HepG2 (cell line): ENCODE measurements at regions not wholly inside any gene's neighbourhood (a gene's known extent, or its start where the extent isn't known, plus 50 kb on each side); places are given as distances from the start of the nearest gene placed in this dataset.

ENCODE experiments used
- HNRNPUL1 ChIP-seq: fragments of 200-400 bp; formaldehyde crosslinking; IDR thresholded peaks from 2 replicates; pipeline ENCODE4 v1.6.1; 2017; ENCODE audit warnings: low read depth, mild to moderate bottlenecking, low read length, moderate library complexity
- RNF2 ChIP-seq: fragments of 450-650 bp; conservative IDR thresholded peaks from 2 replicates; pipeline ENCODE4 v1.6.1; 2016; ENCODE audit warnings: low read depth
- TSC22D2 ChIP-seq: sonication (generic); formaldehyde crosslinking; IDR thresholded peaks from 2 replicates; pipeline ENCODE4 v1.5.1; 2020; ENCODE audit warnings: missing genetic modification reagents, mild to moderate bottlenecking, borderline replicate concordance
- ZNF24 ChIP-seq: fragments of 450-650 bp; IDR thresholded peaks from 2 replicates; pipeline ENCODE4 v1.6.1; 2017; ENCODE audit warnings: antibody characterized with exemption, mild to moderate bottlenecking
- TF ChIP-seq, protein P1 (sequence below): sonication (generic); formaldehyde crosslinking; IDR thresholded peaks from 2 replicates; pipeline ENCODE4 v1.4.0; 2020; ENCODE audit warnings: low read depth, mild to moderate bottlenecking, missing genetic modification reagents
- TF ChIP-seq, protein P2 (sequence below): sonication (generic); formaldehyde crosslinking; IDR thresholded peaks from 2 replicates; pipeline ENCODE4 v1.5.1; 2020; ENCODE audit warnings: mild to moderate bottlenecking, missing genetic modification reagents

DNA sequence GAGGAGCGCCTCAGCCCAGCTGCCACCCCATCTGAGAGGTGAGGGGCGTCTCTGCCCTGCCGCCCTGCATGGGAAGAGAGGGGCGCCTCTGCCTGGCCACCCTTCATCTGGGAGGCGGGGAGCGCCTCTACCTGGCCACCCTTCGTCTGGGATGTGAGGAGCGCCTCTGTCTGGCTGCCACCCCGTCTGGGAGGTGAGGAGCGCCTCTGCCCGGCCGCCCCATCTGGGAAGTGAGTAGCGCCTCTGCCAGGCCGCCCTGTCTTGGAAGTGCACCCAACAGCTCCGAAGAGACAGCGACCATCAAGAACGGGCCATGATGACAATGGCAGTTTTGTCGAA lies 114.4 kb upstream of the CES5A start:
- TF ChIP-seq HNRNPUL1 (no peak), RNF2 (no peak), TSC22D2 (no peak), ZNF24 (no peak)
- TF ChIP-seq, protein P1, sequence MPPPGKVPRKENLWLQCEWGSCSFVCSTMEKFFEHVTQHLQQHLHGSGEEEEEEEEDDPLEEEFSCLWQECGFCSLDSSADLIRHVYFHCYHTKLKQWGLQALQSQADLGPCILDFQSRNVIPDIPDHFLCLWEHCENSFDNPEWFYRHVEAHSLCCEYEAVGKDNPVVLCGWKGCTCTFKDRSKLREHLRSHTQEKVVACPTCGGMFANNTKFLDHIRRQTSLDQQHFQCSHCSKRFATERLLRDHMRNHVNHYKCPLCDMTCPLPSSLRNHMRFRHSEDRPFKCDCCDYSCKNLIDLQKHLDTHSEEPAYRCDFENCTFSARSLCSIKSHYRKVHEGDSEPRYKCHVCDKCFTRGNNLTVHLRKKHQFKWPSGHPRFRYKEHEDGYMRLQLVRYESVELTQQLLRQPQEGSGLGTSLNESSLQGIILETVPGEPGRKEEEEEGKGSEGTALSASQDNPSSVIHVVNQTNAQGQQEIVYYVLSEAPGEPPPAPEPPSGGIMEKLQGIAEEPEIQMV (CRISPR knock-in tag): no peak
- TF ChIP-seq, protein P2, sequence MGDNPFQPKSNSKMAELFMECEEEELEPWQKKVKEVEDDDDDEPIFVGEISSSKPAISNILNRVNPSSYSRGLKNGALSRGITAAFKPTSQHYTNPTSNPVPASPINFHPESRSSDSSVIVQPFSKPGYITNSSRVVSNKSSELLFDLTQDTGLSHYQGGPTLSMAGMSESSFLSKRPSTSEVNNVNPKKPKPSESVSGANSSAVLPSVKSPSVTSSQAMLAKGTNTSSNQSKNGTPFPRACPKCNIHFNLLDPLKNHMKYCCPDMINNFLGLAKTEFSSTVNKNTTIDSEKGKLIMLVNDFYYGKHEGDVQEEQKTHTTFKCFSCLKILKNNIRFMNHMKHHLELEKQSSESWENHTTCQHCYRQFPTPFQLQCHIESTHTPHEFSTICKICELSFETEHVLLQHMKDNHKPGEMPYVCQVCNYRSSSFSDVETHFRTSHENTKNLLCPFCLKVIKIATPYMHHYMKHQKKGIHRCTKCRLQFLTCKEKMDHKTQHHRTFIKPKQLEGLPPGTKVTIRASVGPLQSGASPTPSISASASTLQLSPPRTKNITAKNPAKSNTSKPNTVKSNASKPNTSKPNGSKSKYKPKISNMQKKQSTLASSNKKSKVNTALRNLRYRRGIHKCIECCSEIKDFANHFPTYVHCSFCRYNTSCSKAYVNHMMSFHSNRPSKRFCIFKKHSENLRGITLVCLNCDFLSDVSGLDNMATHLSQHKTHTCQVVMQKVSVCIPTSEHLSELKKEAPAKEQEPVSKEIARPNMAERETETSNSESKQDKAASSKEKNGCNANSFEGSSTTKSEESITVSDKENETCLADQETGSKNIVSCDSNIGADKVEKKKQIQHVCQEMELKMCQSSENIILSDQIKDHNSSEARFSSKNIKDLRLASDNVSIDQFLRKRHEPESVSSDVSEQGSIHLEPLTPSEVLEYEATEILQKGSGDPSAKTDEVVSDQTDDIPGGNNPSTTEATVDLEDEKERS (CRISPR knock-in tag): no peak
